GM12878 (cell line): ENCODE measurements at regions not wholly inside any gene's neighbourhood (a gene's known extent, or its start where the extent isn't known, plus 50 kb on each side); places are given as distances from the start of the nearest gene placed in this dataset.

Experiments used
- ATAC-seq: fragments of 200-7000 bp; cut with Tn5 transposase; 3 replicates; pipeline ENCODE4 v1.9.1; 2020; ENCODE audit warnings: mild to moderate bottlenecking, moderate library complexity
- BruUV-seq: library from RNA; stranded (reverse); fragments of 400-500 nt; replicated peaks from 2 replicates; lab custom pipeline; 2021; lab: Mats Ljungman, UMichigan
- CTCF ChIA-PET: fragments of 300-600 bp; sonication (Branson Sonifier 250); formaldehyde crosslinking; extraction: SDS; loops from one replicate; lab custom pipeline; 2021; ENCODE audit warnings: inconsistent platforms; lab: Yijun Ruan, JAX
- POLR2A ChIA-PET: fragments of 350-600 bp; formaldehyde crosslinking; extraction: SDS; loops from one replicate; lab custom pipeline; 2021; ENCODE audit warnings: inconsistent platforms; lab: Charles Lee
- RAD21 ChIA-PET: fragments of 300-600 bp; sonication (Branson Sonifier 250); formaldehyde crosslinking; loops from one replicate; lab custom pipeline; 2023; ENCODE audit warnings: antibody characterized with exemption; ENCODE audit not compliant: unreplicated experiment; lab: Charles Lee
- SMC1A ChIA-PET: fragments of 300-600 bp; sonication (Branson Sonifier 250); formaldehyde crosslinking; loops from one replicate; lab custom pipeline; 2023; ENCODE audit not compliant: unreplicated experiment, uncharacterized antibody; lab: Charles Lee
- DNase-seq: peaks from one replicate; pipeline ENCODE4 v3.0.0-alpha.2; 2011; ENCODE audit warnings: low read depth, low spot score
- FAIRE-seq: peaks from 3 replicates; lab custom pipeline; 2011; peaks lifted over from hg19 to GRCh38; lab: Jason Lieb, UNC
- H2AFZ ChIP-seq: 2 replicates; pipeline ENCODE4 v1.6.0; 2011; ENCODE audit warnings: low read depth, low read length, control low read depth; ENCODE audit not compliant: control insufficient read depth
- H3K27ac ChIP-seq: 2 replicates; pipeline ENCODE4 v1.5.1; 2011; ENCODE audit warnings: control low read depth; ENCODE audit not compliant: control insufficient read depth, insufficient read depth
- H3K27me3 ChIP-seq, 2 experiments: replicated peaks in 1 of 2; 2 replicates each; pipeline versions ENCODE4 v1.6.0 to v1.6.1; 2011; ENCODE audit warnings: low read length in 1 of 2; ENCODE audit not compliant: control insufficient read depth in 2 of 2, insufficient read depth in 2 of 2
- H3K36me3 ChIP-seq, 2 experiments: 2 replicates each; pipeline ENCODE4 v1.5.1; 2011; ENCODE audit warnings: low read length in 1 of 2; ENCODE audit not compliant: control insufficient read depth in 2 of 2, insufficient read depth in 2 of 2
- H3K4me1 ChIP-seq: 2 replicates; pipeline ENCODE4 v1.6.1; 2011; ENCODE audit warnings: mild to moderate bottlenecking, low read length, moderate library complexity, mixed read lengths; ENCODE audit not compliant: control insufficient read depth, insufficient read depth
- H3K4me2 ChIP-seq: 2 replicates; pipeline ENCODE4 v1.6.0; 2011; ENCODE audit warnings: control low read depth; ENCODE audit not compliant: control insufficient read depth, insufficient read depth
- H3K4me3 ChIP-seq: fragments of 200-600 bp; sonication (generic); 2 replicates; pipeline ENCODE4 v1.5.1; 2016
- H3K79me2 ChIP-seq: 2 replicates; pipeline ENCODE4 v1.6.0; 2011; ENCODE audit warnings: low read length; ENCODE audit not compliant: control insufficient read depth, insufficient read depth
- H3K9ac ChIP-seq: 2 replicates; pipeline ENCODE4 v1.8.0; 2011; ENCODE audit warnings: low read length, control low read depth, mixed read lengths; ENCODE audit not compliant: control insufficient read depth, insufficient read depth
- H3K9me3 ChIP-seq: replicated peaks from 3 replicates; pipeline ENCODE4 v1.5.1; 2011; ENCODE audit warnings: mild to moderate bottlenecking, low read length; ENCODE audit not compliant: control insufficient read depth, insufficient read depth
- H4K20me1 ChIP-seq: 2 replicates; pipeline ENCODE4 v1.6.0; 2011; ENCODE audit not compliant: control insufficient read depth, insufficient read depth
- ASH2L ChIP-seq: fragments of 300-600, 200-600 bp; sonication (generic); IDR thresholded peaks from 2 replicates; pipeline ENCODE4 v1.6.1; 2017; ENCODE audit warnings: low read depth, mild to moderate bottlenecking, borderline replicate concordance
- BRCA1 ChIP-seq: IDR thresholded peaks from 2 replicates; pipeline ENCODE4 v1.6.1; 2011; ENCODE audit warnings: low read depth, low read length, improper control_type of control experiment
- CEBPZ ChIP-seq: fragments of 150-350 bp; IDR thresholded peaks from 2 replicates; pipeline ENCODE4 v1.6.1; 2016; ENCODE audit warnings: low read depth, low read length
- FOXK2 ChIP-seq: fragments of 450-650 bp; IDR thresholded peaks from 2 replicates; pipeline ENCODE4 v1.6.1; 2017; ENCODE audit warnings: mild to moderate bottlenecking, moderate library complexity
- FOXM1 ChIP-seq: IDR thresholded peaks from 2 replicates; pipeline ENCODE4 v1.6.1; 2012; ENCODE audit warnings: low read depth, mild to moderate bottlenecking, inconsistent platforms, low read length, moderate library complexity
- HDGF ChIP-seq: fragments of 450-650 bp; IDR thresholded peaks from 2 replicates; pipeline ENCODE4 v1.6.1; 2016; ENCODE audit warnings: antibody characterized with exemption
- IRF4 ChIP-seq: IDR thresholded peaks from 2 replicates; pipeline ENCODE4 v1.6.1; 2011; ENCODE audit warnings: low read depth, low read length
- NFYA ChIP-seq: IDR thresholded peaks from 2 replicates; pipeline ENCODE4 v1.6.1; 2011; ENCODE audit warnings: low read depth, mild to moderate bottlenecking, low read length, improper control_type of control experiment, borderline replicate concordance
- POU2F2 ChIP-seq: IDR thresholded peaks from 3 replicates; pipeline ENCODE4 v1.6.1; 2011; ENCODE audit warnings: low read depth, mild to moderate bottlenecking, low read length, borderline replicate concordance
- PRDM15 ChIP-seq: fragments of 450-650 bp; formaldehyde crosslinking; IDR thresholded peaks from 2 replicates; pipeline ENCODE4 v1.4.0; 2020; ENCODE audit warnings: mild to moderate bottlenecking, moderate library complexity
- RAD21 ChIP-seq: IDR thresholded peaks from 2 replicates; pipeline ENCODE4 v1.6.1; 2011; ENCODE audit warnings: mild to moderate bottlenecking, low read depth, low read length, moderate library complexity; ENCODE audit not compliant: insufficient read depth
- TARDBP ChIP-seq: IDR thresholded peaks from 2 replicates; pipeline ENCODE4 v1.6.1; 2016; ENCODE audit warnings: borderline replicate concordance
- TCF7 ChIP-seq: IDR thresholded peaks from 2 replicates; pipeline ENCODE4 v1.6.1; 2014; ENCODE audit warnings: antibody characterized with exemption, borderline replicate concordance
- ZNF217 ChIP-seq: fragments of 450-650 bp; IDR thresholded peaks from 2 replicates; pipeline ENCODE4 v1.6.1; 2017; ENCODE audit warnings: antibody characterized with exemption, mild to moderate bottlenecking
- ZNF384 ChIP-seq: IDR thresholded peaks from 2 replicates; pipeline ENCODE4 v1.6.1; 2012; ENCODE audit warnings: low read depth, mild to moderate bottlenecking, low read length, improper control_type of control experiment, borderline replicate concordance
- ZNF687 ChIP-seq: fragments of 450-650 bp; IDR thresholded peaks from 2 replicates; pipeline ENCODE4 v1.6.1; 2017; ENCODE audit warnings: mild to moderate bottlenecking, moderate library complexity
- WGBS: methylation state at CpG from one replicate; pipeline ENCODE4 v1.1.6; 2016; ENCODE audit warnings: low lambda C conversion rate; ENCODE audit not compliant: insufficient replicate concordance, insufficient coverage; ENCODE audit errors: missing lambda C conversion rate; 5-methylcytosine and 5-hydroxymethylcytosine counted together
- in situ Hi-C: fragments of 300-500 bp; cut with MboI; formaldehyde crosslinking; loops from 9 replicates; pipeline ENCODE4 v1.14.3; 2018; ENCODE audit warnings: mixed read lengths
- intact Hi-C: fragments of 100-400 bp; cut with micrococcal nuclease; formaldehyde crosslinking; loops from one replicate; pipeline ENCODE4 v1.14.2; 2022; ENCODE audit not compliant: unreplicated experiment

DNA sequence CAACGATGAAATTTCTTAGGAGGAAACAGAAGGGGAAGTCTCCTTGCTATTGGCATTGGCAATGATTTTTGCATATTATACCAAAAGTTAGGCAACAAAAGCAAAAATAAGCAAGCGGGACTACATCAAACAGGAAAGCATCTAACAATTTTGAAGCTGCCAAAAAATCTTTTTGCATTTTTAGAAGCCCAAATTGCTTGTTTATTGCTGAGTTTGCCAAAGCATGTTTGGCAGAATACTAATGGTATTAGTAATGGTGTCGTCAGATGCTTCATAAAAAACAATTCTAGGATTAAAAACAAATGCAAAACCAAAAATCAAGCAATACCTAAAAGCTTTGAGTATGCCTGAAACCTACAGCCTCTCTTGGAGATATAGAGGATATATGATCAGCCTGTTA lies 80.0 kb downstream of the GALR1 start:
- no peak for DNase-seq
- 16% methylated on average over 3 of the region's 3 CpGs for WGBS
- H3K79me2 ChIP-seq = no peaks in the 10 kb centered on the region
- ChIA-PET POLR2A (no interaction called here), SMC1A (no interaction called here), RAD21 (no interaction called here), CTCF (no interaction called here)
- H3K36me3 ChIP-seq = no peaks in the 10 kb centered on the region
- intact Hi-C loops = no loop called here
- no peak for TF ChIP-seq FOXK2
- TF ChIP-seq ZNF217 = no peak
- TF ChIP-seq IRF4 = no peak
- no peak for TF ChIP-seq BRCA1
- TF ChIP-seq NFYA = no peak
- TF ChIP-seq TARDBP = no peak
- no peak for TF ChIP-seq POU2F2
- no peak for TF ChIP-seq ASH2L
- no peak for TF ChIP-seq RAD21
- no peak for TF ChIP-seq ZNF687
- TF ChIP-seq ZNF384 = no peak
- TF ChIP-seq PRDM15 (CRISPR knock-in tag) = no peak
- no peak for TF ChIP-seq TCF7
- no peak for TF ChIP-seq CEBPZ
- no peak for TF ChIP-seq HDGF
- TF ChIP-seq FOXM1 = no peak
- H3K9ac ChIP-seq = no peak overlapping the region
- H3K4me1 ChIP-seq = no peaks in the 10 kb centered on the region
- H2AFZ ChIP-seq = no peak overlapping the region
- H3K4me2 ChIP-seq = no peak overlapping the region
- no peak overlapping the region for H3K4me3 ChIP-seq
- ATAC-seq = no peak
- no peak overlapping the region for H3K27ac ChIP-seq
- in situ Hi-C loops = no loop called here
- no peak for FAIRE-seq
- H3K27me3 ChIP-seq = no peaks in the 10 kb centered on the region
- no peaks in the 10 kb centered on the region for H4K20me1 ChIP-seq
- no peaks in the 10 kb centered on the region for H3K9me3 ChIP-seq
- BruUV-seq = no TSS peak
